Stimulated activated CD4-positive, alpha-beta T cell treated with anti-CD3 and anti-CD28 coated beads, Interleukin-15, amount 100 ng/mL, for 48 hours (primary cell): ENCODE measurements at regions not wholly inside any gene's neighbourhood (a gene's known extent, or its start where the extent isn't known, plus 50 kb on each side); places are given as distances from the start of the nearest gene placed in this dataset.
"Not testable (repeated sequence)": the region's sequence is repeated elsewhere in the genome, so short reads cannot be mapped to it uniquely, and the experiment has no call there.

Experiments
- DNase-seq, 2 donors: peaks; one replicate each; pipeline ENCODE4 v3.0.0-alpha.2; 2020; ENCODE audit warnings: low read depth in 2 of 2

DNA sequence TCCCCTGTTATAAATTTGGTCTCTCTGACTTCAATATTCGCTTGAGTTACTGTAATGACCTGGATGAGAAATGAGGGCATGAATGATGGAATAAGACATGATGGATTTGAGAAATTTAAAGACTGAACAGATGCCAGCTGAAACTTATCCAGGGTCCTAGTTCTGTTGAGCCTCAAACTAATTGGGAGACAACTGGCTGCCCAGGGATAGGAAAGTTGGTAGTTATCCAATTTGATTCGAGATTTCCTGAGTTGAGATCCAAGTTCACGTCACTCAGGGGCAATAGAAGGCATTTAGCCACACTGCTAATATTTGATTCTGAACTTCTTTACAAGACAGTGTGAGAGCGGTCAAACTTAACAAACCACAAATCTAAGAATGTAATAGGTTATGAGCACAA is 159.0 kb upstream of the CXCL13 start:
- DNase-seq = no peak

DNA sequence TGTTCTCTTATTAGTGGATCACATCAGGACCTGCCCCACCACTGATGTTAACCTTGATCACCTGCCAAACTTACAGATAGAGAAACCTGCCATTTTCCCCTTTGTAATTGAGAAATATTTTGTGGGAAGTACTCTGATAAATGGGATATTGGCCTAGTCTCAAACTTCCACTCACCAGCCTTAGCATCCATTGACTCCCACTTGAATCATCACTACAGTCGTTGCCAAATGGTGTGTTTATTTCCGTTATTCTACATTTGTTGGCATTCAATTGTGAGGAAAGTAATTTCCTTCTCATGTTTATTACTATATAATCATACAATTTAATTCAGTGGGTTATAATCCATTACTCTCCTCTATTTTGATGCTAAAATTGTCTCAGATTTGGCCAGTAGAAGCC is 156.4 kb upstream of the CXCL13 start:
- no peak for DNase-seq

DNA sequence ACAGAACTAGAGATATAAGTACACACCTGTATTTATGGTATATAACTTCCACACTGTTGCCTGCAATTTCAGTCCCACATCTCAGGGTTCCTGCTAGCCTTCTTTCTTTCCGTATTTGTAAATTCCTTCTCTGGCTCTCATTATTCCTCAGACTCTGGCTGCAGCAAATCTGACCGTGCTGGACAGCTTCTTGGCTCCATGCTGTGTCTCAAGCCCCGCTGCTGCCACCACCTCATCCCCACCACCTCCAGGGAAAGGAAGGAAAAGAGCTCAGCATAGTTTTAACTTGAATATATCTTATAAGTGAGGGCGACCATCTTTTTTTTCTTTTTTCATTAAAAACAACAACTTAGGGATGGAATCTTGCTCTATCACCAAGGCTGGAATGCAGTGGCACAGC is 155.6 kb upstream of the CXCL13 start:
- no peak for DNase-seq

DNA sequence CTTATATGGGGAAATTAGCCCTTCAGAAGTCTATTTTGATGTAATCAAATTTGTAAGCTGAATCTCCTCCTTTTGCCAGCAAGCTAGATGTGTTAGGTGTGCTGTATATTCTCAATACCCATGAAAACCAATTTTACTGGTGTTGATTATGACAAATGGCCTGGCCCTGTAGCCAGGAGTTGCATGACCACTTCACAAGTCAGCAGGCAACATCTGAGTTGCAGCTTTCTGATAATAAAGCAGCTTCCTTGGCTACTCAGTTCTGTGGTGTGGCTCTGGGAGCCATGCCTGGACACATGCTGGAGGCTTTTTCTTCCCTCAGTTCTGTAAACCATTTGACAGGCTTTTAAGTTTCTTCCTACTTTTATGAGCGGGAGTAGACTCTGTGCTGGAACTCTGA is 154.1 kb upstream of the CXCL13 start:
- no peak for DNase-seq

DNA sequence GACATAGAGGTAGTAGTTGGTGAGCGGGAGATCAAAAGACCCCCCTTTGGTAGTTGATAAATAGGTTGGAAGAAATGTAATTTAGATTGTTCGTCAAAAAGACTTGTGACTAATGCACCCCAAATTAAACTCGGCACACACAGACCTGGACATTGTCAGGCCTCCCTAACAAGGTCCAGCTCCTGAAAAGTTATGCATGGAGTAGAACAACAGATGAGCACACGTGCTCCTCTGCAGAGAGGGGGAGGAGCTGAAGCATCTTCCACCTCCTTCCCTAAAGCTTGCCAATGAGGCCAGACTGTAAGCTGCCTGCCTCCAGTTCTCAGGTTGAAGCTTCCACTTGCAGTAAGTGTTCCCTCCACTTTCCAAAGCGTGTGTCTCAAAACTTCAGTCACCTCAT is 153.5 kb upstream of the CXCL13 start:
- DNase-seq = not testable (repeated sequence)

DNA sequence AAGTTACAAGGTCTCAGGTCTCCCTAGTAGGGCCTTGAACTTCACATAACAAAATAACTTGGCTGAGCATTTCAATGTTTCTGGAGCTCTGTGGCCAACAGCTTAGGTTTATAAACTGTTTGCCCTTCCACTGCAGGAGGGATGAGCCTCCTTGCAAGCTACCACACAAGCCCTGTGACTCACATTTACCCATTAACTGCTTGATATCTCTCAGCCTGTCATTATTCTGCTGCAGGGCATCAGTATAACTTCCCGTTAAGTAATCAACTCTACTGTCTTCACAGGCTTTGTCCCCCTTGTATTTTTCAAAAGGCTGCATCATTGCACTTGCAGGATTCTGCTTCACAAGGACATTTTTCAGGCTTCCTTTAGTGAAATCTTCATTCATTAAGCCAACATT is 151.7 kb upstream of the CXCL13 start:
- no peak for DNase-seq

DNA sequence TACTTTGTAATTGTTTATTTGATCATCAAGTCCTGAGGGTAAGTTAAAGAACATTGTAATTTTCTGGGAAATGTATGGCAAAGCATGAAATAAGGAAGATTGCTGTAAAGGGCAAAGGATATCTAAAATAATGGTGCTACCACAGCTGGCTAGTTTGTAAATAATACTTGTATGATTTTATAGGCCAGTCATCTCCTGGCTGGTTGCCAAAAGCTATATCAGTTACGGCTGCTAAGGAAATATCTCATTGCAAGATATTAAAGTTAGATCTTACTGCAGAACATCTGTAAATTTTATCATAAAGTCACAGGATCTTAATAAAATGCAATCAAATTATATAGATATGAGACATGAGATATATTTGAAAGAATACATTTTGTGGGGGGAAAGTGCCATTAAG is 150.8 kb upstream of the CXCL13 start:
- DNase-seq = no peak

DNA sequence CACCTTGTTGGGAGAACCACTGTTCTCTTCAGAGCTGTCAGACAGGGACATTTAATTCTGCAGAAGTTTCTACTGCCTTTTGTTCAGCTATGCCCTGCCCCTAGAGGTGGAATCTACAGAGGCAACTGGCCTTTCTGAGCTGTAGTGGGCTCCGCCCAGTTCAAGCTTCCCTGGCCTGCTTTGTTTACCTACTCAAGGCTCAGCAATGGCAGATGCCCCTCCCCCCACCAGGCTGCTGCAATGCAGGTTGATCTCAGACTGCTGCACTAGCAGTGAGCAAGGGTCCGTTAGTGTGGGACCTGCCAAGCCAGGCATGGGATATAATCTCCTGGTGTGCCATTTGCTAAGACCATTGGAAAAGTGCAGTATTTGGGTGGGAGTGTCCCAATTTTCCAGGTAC is 141.5 kb upstream of the CXCL13 start:
- not testable (repeated sequence) for DNase-seq

DNA sequence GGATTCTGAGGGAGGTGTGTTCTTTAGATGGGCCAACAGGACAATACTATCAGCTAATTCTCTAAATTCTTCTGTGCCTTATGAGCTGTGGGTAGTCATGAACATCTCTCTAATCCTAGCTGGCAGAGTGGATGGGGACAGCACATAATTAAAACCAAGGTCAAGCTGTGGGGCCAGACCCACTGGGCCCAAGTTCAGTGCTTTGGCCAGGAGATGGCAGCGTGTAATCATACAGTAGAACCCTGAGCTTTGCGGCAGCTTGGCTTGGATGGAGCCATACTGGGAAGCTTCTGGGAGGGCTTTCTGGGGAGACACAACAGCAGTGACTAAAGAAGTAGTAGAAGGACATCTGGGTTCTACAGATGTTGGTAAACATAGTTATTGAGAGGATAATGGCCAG is 140.3 kb upstream of the CXCL13 start:
- DNase-seq = peak in 1 of 2 donors; percentile 27

DNA sequence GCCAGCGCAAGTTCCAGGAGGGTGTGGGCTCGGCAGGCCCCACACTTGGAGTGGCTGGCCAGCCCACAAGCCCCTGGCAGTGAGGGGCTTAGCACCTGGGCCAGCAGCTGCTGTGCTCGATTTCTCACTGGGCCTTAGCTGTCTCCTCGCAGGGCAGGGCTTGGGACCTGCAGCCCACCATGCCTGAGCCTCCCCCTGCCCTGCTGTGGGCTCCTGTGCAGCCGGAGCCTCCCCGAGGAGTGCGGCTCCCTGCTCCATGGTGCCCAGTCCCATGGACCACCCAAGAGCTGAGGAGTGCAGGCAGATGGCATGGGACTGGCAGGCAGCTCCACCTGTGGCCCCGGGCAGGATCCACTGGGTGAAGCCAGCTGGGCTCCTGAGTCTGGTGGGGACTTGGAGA is 139.2 kb upstream of the CXCL13 start:
- no peak for DNase-seq

DNA sequence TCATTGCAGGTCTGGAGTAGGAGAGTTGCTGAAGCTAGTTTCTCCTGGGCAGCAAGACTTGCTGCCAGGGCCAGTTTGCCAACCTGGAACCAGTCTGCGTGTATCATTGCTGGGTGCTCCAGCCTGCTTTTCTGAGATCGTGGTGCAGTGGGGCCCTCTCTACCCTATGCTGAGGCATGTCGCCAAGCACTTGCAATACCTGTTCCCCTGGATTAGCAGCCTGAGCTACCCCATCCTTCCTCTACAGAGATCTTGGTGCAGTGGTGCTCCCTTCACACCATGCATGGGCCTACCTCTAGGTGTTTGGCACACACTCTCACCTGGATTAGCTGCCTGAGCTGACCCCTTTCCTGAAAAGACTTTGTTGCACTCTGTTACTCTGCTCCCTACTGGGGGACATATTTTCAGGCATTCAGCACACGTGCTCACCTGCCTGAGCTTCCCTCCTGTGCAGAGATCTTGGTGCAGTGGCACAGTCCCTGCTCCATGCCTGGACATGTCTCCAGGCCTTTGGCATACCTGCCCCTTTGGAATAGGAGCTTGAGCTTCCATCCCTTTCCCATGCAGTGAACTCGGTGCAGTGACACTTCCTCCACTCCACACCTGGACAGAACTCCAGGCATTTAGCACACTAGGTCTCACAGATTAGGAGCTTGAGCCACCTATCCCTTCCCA is 133.7 kb upstream of the CXCL13 start:
- no peak for DNase-seq

DNA sequence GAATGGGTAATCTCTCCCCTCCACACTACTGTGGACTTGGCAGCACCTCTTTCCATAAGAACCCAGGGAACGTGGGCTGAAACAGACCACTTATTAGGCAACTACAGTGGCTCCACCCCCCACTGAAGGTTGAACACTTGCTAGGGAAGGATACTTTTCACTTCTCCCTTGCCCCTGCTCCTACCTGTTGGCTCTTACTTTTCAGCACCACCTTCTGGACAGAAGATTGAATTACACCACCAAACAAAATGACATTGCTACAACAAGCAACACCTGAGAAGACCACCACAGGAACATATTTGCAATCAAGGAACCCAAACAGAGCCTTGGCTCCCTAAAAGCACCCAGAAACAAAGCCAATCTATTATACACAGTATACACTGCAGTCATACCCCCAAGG is 132.1 kb upstream of the CXCL13 start:
- no peak for DNase-seq

DNA sequence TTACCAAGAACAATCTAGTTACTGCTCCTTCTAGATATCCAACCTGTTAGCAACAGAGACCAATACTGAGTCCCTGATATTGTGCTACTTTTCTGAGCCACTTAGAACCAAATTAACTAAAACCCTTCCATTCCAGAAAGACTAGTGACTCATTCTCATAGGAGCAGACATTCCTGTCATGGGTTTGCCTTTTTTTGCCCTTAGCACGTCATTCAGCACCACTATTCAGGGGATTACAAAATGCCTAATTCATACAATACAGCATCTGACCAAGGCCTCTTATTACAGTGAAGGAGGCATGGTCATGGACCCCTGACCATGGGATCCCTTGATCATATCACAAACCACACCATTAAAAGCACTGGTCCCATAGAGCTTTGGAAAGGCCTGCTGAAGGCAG is 123.8 kb upstream of the CXCL13 start:
- no peak for DNase-seq

DNA sequence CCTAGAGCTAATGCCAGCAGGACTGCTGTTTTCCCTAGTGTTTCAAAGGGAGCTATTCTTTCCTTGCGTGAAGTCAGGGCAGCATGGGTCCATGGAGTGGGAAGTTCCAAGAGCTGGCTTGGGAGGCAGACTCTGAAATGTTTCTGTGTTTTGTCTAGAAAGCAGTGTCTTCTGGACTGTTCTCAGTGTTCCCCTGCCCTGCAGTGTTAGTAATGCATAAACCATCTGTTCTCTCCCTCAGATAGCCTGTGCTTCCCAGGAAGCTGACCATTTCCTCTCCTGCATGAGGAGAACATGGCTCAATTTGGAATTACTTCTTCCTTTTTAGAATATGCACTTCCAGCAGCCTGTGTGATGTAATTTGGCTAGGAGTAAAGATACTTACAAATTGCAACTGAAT is 116.7 kb upstream of the CXCL13 start:
- DNase-seq = no peak

DNA sequence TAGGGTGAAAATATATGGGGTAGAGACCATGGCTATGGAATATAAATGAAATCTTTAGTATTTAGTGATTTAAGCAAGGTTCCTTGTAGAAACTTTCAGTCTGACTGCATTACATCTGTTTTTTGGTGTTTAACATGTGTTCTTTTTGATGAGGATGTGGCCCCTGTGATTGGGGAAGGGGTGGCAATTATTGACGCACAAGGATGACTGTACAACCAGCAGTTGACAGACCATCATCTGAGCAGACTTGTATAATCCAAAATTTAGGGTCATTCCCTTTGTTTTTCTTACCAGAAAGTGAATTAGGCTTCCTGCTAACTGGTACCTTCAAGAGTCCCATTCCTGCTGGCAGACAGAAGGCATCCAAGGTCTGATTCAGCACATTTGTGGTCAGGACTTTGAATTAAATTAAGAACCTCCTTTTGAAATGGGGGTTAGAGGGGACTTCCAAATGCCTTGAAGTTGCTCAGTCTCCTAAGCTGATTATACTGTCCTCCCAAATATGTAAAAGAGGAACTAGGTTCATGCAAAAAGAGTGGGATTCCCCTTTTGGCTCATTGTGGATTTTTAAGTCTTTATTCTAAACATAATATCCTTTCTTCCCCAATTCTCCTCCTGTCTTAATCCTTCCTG is 112.4 kb upstream of the CXCL13 start:
- no peak for DNase-seq

DNA sequence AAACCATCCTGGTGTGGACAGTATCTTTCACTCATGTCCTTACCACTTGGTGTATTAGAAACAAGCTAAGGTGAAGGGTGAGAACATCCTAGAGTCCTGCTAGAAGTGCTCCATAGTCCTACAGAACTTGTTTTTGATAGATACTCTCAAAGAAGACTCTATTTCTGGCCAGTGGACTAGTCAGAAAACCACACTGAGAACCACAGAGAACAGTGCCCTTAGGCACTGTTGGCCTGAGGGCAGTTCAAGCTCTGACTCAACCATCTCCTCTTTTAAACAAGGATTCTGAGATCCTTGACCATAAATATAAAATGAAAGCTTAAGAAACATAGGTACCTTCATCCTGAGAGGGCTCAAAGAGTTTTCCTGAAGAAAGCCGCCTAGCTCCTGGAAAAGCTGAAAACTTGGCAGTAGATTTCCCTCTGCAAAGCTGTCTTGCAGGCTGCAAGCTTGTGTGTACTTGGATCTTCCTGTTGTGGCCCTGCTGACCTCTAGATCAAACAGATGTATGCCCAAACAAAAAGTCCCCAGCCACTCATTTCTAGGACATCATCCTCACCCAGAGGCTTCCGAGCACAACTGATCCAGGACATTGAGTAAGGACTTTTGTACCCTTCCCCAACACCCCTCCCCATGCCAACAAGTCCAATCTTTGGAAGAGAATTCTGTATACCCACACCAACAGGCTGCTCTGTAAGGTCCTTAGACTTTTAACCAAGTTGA is 111.6 kb upstream of the CXCL13 start:
- DNase-seq = no peak

DNA sequence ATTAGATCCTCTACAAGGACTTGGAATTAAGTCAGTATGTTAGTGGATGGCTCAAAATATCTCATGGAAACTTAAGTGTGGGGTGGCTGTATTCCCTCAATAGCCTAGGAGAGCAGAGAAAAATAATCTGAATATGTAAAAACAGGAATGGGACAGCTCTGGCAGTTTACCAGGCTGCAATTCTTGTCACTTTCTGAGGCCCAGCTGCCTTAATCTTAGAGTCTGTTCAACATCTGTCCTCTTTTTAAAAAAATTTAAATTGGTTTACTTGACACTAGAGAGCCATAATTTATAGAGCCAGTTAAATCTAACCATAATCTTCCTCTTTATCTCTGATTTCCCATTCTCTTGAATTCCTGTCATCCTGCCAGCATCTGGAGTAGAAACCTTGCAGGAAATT is 109.2 kb upstream of the CXCL13 start:
- DNase-seq = no peak

DNA sequence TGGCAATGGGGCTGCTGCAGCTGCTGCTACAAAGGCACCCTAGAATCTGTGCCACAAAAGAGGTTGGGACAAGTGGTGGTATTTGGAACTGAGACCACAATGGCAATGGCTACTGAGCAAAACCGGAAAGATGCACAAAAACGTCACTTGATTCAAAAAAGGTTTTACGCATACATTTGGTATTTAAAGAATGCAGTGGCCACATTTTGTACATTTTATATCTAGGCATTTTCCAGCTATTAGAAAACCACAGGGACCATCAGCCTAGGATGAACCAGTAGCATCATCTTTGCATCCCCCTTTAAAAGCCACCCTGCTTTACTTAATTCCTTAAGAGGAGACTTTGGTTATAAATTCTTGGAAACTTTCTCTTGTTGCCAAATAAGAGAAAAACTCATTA is 104.8 kb upstream of the CXCL13 start:
- no peak for DNase-seq

DNA sequence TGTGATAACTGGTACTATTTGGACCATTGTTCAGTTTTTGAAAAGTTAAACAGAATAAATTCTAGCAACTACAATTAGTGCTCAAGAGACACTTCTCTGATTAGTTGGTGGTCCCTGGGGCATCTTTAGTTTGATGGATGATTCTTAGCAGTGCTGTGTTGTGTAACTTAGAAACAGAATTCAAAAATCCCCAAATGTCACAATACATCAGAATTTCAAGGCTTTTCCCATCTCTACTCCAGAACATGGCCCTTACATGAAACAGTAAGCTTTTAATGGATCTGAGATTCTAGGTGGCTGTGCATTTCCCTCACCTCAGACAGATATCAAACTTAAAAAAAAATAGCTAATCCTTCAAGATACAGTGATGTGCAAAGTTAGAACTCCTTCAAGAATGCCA is 104.4 kb upstream of the CXCL13 start:
- no peak for DNase-seq

DNA sequence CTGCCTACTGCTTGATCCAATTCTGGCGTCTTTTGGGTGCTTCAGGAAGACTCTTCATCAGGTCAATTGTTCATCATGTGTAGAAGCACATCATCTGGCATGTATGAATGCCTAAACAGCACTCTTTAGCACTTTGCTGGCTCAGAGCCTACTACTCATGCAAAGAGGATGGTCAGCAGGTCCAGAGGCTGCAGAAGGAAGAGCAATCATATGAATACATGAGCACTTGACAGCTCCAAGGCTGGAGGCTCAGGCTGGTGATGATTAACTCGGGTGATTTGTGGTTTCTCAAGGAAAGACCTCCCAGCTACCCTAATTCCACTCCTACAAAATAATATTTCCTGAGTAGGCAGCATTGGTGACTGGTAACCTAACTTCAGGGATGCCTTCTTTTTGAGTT is 103.8 kb upstream of the CXCL13 start:
- no peak for DNase-seq

DNA sequence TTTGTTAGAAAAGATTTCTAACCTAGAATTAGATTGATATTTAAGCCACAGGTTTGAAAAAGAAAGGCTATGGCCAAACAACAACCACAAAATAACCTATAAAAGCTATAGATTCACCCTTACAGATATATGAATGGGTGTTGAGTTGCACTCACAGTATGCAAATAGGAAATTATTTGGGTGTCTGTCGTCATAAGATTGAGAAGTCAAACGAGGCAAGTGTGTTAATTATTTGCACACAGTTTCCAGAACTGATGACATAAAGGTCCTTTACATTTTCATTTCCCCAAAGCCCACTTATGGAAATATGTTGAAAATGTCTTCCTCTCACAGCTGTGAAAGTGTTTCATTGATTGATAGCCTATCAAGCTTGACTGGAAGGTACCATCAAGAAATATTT is 101.2 kb upstream of the CXCL13 start:
- no peak for DNase-seq

DNA sequence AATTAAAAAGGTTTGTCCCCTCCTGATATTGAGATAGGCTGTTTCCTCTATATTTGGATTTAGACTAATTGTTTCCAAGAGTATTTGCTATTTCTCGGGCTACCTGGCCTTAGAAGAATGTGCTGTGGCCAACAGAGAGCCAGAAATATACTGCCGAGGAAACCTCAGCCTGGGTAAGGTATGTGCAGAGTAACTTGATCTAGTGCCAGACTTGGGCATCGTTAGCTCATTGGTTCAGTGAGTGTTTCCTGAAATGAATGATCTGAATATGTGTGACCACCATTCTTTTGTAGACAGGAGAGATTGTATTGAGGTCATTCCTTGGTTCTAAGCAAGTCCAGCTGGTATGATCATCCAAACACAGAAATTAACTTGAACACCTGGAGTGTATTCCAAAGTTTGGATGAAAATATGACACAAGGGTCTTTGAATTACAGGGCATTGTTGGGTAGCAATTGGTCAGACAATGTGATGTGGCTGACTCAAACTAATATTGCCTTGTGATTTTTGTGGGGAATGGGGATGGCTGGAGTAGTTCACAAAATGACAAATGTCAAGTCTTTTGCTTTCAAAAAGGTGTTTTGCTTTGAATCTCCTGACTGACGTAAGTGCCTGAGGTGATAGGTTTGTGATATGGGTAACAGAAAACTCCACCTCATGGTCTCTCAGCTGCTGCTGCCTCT is 100.2 kb upstream of the CXCL13 start:
- DNase-seq = no peak

DNA sequence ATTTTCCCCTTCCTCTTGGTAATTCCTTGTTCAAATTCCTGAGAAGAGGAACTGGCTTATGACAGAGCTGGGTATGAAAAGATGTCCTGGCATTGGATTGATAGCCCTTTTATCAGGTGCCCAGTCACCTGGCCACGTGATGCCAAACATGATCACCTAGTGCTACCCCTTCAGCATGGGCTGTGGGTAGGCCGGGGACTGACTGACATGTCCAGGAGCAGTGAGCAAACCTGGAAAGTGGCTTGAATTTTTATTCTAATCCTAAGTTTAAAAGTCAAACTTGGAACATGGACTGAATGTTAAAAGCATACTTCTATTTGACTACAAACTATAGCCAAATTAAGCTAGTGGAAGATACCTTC is 99.7 kb upstream of the CXCL13 start:
- DNase-seq = no peak
